ENCODE measurements at regions not wholly inside any gene's neighbourhood (a gene's known extent, or its start where the extent isn't known, plus 50 kb on each side); places are given as distances from the start of the nearest gene placed in this dataset.

DNA sequence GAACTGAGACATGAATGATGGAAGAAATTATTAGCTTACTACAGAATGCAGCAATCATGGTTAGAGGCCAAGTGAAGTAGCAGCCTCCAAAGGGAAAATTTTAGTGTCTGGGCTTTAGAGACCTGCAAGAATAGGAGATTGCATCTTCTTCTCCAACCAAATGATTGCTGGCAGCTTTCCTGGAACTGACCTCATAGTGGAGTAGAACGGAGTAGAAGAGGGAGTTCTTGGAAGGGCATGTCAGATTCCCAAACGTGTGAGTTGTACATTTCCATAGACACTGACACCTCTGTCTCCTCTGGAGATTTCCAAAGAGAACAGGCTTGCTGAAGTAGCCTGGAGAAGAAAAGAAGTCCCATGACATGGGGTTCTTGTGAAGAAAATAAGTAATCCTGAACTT lies 169.8 kb upstream of the ERBB4 start:
- Histone ChIP-seq H3K9me1 (ENCODE audit: control insufficient read depth, insufficient read depth, low read length) (no peaks in the 10 kb centered on the region), H3K4me2 (ENCODE audit: insufficient read depth, low read length) (no peak overlapping the region), H3K36me3 (ENCODE audit: control insufficient read depth, insufficient read depth, low read length) (no peaks in the 10 kb centered on the region), H3K9ac (ENCODE audit: insufficient read depth in 1 of 2, low read depth in 2 of 2, low read length in 2 of 2) (no peak overlapping the region), H3K27me3 (ENCODE audit: control insufficient read depth in 2 of 2, insufficient read depth in 2 of 2, low read length in 2 of 2) (no peaks in the 10 kb centered on the region), H3K4me1 (replicated peaks in 1 of 2; ENCODE audit: control insufficient read depth in 2 of 2, insufficient read depth in 2 of 2, low read length in 2 of 2) (no peaks in the 10 kb centered on the region), H3K4me3 (no peak overlapping the region), H3K27ac (ENCODE audit: extremely low read depth, low read depth, low read length) (no peak overlapping the region), H4K20me1 (replicated peaks; ENCODE audit: control insufficient read depth, insufficient read depth, low read length) (no peaks in the 10 kb centered on the region), H3K9me3 (replicated peaks; ENCODE audit: control insufficient read depth, insufficient read depth, low read depth, low read length) (no peaks in the 10 kb centered on the region), H2AFZ (ENCODE audit: low read depth, low read length) (no peak overlapping the region), H3K79me2 (ENCODE audit: control insufficient read depth, insufficient read depth, low read length) (no peaks in the 10 kb centered on the region)
- no TSS peak for BruUV-seq (replicated peaks)
- POLR2A ChIA-PET: no interaction called here
- 0% methylated on average over 2 of the region's 2 CpGs for WGBS (ENCODE audit: insufficient coverage, low coverage, missing lambda C conversion rate)
- no peak for ATAC-seq
- CTCF ChIA-PET (ENCODE audit: low intra/inter-chr PET ratio): no interaction called here
- no peak for FAIRE-seq
- intact Hi-C loops (cut with micrococcal nuclease) (no loop called here), in situ Hi-C loops (cut with MboI) (no loop called here)
- DNase-seq (ENCODE audit: extremely low read depth in 1 of 4, low spot score in 3 of 4): no peak
- no peak for TF ChIP-seq ASH1L (IDR thresholded peaks at IDR 0.05; ENCODE audit: borderline replicate concordance, low read depth, partially characterized antibody)
- no peak for TF ChIP-seq KLF13 (tag; IDR thresholded peaks at IDR 0.05; ENCODE audit: borderline replicate concordance, low read depth)
- no peak for TF ChIP-seq SRF (CRISPR knock-in tag; IDR thresholded peaks at IDR 0.05)
- no peak for TF ChIP-seq ZNF274 (IDR thresholded peaks at IDR 0.05; ENCODE audit: borderline replicate concordance, low read depth, low read length)
- TF ChIP-seq FUS (optimal IDR thresholded peaks at IDR 0.05; ENCODE audit: low read depth, low read length): no peak
- TF ChIP-seq DMBX1 (CRISPR knock-in tag; IDR thresholded peaks at IDR 0.05; ENCODE audit: borderline replicate concordance): no peak
- no peak for TF ChIP-seq ZNF12 (CRISPR knock-in tag; IDR thresholded peaks at IDR 0.05)
- no peak for TF ChIP-seq RAD21 (CRISPR knock-in tag; conservative IDR thresholded peaks at IDR 0.05 in 1 of 2, IDR thresholded peaks at IDR 0.05 in 1 of 2)
- TF ChIP-seq EP300 (IDR thresholded peaks at IDR 0.05; ENCODE audit: low read length): no peak
- TF ChIP-seq ZKSCAN8 (CRISPR knock-in tag; IDR thresholded peaks at IDR 0.05): no peak
- TF ChIP-seq TARDBP (IDR thresholded peaks at IDR 0.05): no peak
- TF ChIP-seq, protein P1, sequence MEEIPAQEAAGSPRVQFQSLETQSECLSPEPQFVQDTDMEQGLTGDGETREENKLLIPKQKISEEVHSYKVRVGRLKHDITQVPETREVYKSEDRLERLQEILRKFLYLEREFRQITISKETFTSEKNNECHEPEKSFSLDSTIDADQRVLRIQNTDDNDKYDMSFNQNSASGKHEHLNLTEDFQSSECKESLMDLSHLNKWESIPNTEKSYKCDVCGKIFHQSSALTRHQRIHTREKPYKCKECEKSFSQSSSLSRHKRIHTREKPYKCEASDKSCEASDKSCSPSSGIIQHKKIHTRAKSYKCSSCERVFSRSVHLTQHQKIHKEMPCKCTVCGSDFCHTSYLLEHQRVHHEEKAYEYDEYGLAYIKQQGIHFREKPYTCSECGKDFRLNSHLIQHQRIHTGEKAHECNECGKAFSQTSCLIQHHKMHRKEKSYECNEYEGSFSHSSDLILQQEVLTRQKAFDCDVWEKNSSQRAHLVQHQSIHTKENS (CRISPR knock-in tag; IDR thresholded peaks at IDR 0.05): no peak
- TF ChIP-seq FOXM1 (IDR thresholded peaks at IDR 0.05; ENCODE audit: low read depth): no peak
- TF ChIP-seq FOXM1 (CRISPR knock-in tag; IDR thresholded peaks at IDR 0.05; ENCODE audit: low read depth): no peak
- TF ChIP-seq, protein P2, sequence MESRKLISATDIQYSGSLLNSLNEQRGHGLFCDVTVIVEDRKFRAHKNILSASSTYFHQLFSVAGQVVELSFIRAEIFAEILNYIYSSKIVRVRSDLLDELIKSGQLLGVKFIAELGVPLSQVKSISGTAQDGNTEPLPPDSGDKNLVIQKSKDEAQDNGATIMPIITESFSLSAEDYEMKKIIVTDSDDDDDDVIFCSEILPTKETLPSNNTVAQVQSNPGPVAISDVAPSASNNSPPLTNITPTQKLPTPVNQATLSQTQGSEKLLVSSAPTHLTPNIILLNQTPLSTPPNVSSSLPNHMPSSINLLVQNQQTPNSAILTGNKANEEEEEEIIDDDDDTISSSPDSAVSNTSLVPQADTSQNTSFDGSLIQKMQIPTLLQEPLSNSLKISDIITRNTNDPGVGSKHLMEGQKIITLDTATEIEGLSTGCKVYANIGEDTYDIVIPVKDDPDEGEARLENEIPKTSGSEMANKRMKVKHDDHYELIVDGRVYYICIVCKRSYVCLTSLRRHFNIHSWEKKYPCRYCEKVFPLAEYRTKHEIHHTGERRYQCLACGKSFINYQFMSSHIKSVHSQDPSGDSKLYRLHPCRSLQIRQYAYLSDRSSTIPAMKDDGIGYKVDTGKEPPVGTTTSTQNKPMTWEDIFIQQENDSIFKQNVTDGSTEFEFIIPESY (CRISPR knock-in tag; IDR thresholded peaks at IDR 0.05): no peak
- TF ChIP-seq, protein P3, sequence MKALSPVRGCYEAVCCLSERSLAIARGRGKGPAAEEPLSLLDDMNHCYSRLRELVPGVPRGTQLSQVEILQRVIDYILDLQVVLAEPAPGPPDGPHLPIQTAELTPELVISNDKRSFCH (CRISPR knock-in tag; IDR thresholded peaks at IDR 0.05): no peak
- TF ChIP-seq, protein P3 (tag; IDR thresholded peaks at IDR 0.05): no peak
- no peak for TF ChIP-seq YY1 (IDR thresholded peaks at IDR 0.05; ENCODE audit: borderline replicate concordance in 1 of 3, control insufficient read depth in 1 of 3, extremely low read depth in 1 of 3, insufficient read depth in 3 of 3, insufficient read length in 1 of 3, insufficient replicate concordance in 2 of 3, low read depth in 1 of 3, low read length in 2 of 3)
- TF ChIP-seq ZBTB17 (CRISPR knock-in tag; IDR thresholded peaks at IDR 0.05): no peak

Measured in K562 (cell line).